Esophagus squamous epithelium (tissue), 5 donors: ENCODE measurements at regions not wholly inside any gene's neighbourhood (a gene's known extent, or its start where the extent isn't known, plus 50 kb on each side); places are given as distances from the start of the nearest gene placed in this dataset.

Experiments
- DNase-seq: peaks from one replicate; lab custom pipeline; 2025; lab: John Stamatoyannopoulos, UW
- H3K27ac ChIP-seq, 4 donors: fragments of 200-600 bp; sonication (generic); one replicate each; pipeline ENCODE4 v1.5.1; 2016 to 2019; ENCODE audit warnings: mild to moderate bottlenecking in 1 of 4
- H3K27me3 ChIP-seq, 4 donors: fragments of 200-600 bp; sonication (generic); 1 replicate in 3 of 4; 2 replicates in 1 of 4; pipeline versions ENCODE4 v1.5.1 to v1.6.0; 2017 to 2021; ENCODE audit warnings: antibody characterized with exemption in 1 of 4
- H3K36me3 ChIP-seq, 3 donors: fragments of 200-600 bp; sonication (generic); one replicate each; pipeline ENCODE4 v1.5.1; 2016 to 2019
- H3K4me1 ChIP-seq, 3 donors: fragments of 200-600 bp; sonication (generic); one replicate each; pipeline ENCODE4 v1.5.1; 2017 to 2019
- H3K4me3 ChIP-seq, 4 donors: fragments of 200-600 bp; sonication (generic); 1 replicate in 3 of 4; 2 replicates in 1 of 4; pipeline ENCODE4 v1.5.1; 2016 to 2019; ENCODE audit warnings: mild to moderate bottlenecking in 2 of 4, moderate library complexity in 1 of 4
- H3K9me3 ChIP-seq, 3 donors: fragments of 200-600 bp; sonication (generic); one replicate each; pipeline ENCODE4 v1.5.1; 2016 to 2019
- POLR2A ChIP-seq, 4 donors: fragments of 450-650 bp; IDR thresholded peaks; one replicate each; pipeline ENCODE4 v1.6.1; 2017; ENCODE audit warnings: antibody characterized with exemption in 4 of 4, mild to moderate bottlenecking in 4 of 4, moderate library complexity in 3 of 4
- WGBS, 2 donors: methylation state at CpG; one replicate each; pipeline ENCODE4 v1.1.5; 2018; 5-methylcytosine and 5-hydroxymethylcytosine counted together
- intact Hi-C: fragments of 100-400 bp; cut with DNase I; formaldehyde crosslinking; loops from one replicate; pipeline ENCODE4 v1.15.0; 2022
- TF ChIP-seq, protein P1 (sequence below), 6 experiments: fragments of 450-650 bp in 4 of 6; fragments of 200-600 bp in 2 of 6; sonication (generic) in 2 of 6; IDR thresholded peaks; one replicate each; pipeline ENCODE4 v1.5.1; 2016 to 2019; ENCODE audit warnings: antibody characterized with exemption in 6 of 6, mild to moderate bottlenecking in 4 of 6, moderate library complexity in 4 of 6
- donor health status: DM: yes; HTN: yes; CAD: no.

DNA sequence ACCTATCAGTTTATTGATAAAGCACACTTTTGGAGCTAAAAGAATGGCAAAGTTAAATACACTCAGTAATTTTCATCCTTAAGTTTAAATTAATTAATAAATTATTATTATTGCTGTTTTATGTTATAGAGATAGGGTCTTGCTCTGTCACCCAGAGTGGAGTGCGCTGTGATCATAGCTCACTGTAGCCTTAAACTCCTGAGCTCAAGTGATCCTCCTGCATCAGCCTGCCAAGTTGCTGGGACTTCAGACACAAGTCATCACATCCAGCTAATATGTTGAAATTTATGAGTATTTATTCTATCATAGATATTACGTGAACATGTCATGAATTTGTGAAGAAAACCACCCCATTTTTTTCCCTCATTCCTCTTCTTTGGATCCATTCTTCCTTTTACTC is 64.2 kb downstream of the GJA1 start:
- Histone ChIP-seq H3K27me3 (no peaks in the 10 kb centered on the region), H3K9me3 (no peaks in the 10 kb centered on the region), H3K27ac (peak overlapping the region in 3 of 4 donors; percentile 66 to 83 (median 77)), H3K4me3 (no peak overlapping the region), H3K36me3 (no peaks in the 10 kb centered on the region), H3K4me1 (peaks cover 0 to 44% (median 17%) of the 10 kb centered on the region in 3 donors)
- DNase-seq: no peak
- intact Hi-C loops: no loop called here
- WGBS, 2 donors: 70 to 76% methylated on average over 2 of the region's 2 CpGs
- no peak for TF ChIP-seq POLR2A (IDR thresholded peaks at IDR 0.05)
- TF ChIP-seq, protein P1, sequence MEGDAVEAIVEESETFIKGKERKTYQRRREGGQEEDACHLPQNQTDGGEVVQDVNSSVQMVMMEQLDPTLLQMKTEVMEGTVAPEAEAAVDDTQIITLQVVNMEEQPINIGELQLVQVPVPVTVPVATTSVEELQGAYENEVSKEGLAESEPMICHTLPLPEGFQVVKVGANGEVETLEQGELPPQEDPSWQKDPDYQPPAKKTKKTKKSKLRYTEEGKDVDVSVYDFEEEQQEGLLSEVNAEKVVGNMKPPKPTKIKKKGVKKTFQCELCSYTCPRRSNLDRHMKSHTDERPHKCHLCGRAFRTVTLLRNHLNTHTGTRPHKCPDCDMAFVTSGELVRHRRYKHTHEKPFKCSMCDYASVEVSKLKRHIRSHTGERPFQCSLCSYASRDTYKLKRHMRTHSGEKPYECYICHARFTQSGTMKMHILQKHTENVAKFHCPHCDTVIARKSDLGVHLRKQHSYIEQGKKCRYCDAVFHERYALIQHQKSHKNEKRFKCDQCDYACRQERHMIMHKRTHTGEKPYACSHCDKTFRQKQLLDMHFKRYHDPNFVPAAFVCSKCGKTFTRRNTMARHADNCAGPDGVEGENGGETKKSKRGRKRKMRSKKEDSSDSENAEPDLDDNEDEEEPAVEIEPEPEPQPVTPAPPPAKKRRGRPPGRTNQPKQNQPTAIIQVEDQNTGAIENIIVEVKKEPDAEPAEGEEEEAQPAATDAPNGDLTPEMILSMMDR (IDR thresholded peaks at IDR 0.05): no peak

DNA sequence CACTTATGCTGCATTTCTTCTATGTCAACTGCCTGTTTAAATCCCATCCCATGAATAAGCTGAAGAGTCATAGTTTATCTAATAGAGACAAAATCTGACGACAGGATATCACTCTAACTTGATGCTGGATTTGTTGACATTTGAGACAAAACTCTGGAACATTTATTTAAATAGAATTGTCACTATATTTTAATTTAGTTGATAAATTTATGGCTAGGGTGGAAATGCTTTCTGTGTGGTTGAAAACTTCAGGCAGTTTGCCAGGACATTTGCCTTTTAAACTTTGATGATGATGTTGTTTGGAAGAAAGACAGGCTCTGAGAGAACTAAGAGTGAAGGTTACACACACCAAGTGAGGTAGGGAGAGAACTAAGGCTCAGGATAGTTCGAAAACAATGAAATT is 68.1 kb downstream of the GJA1 start:
- Histone ChIP-seq H3K36me3 (no peaks in the 10 kb centered on the region), H3K9me3 (no peaks in the 10 kb centered on the region), H3K27me3 (no peaks in the 10 kb centered on the region), H3K4me1 (peaks cover 0 to 37% (median 18%) of the 10 kb centered on the region in 3 donors), H3K27ac (peak overlapping the region; percentile 17 to 59 (median 53)), H3K4me3 (no peak overlapping the region)
- TF ChIP-seq, protein P1 (IDR thresholded peaks at IDR 0.05): no peak
- no peak for TF ChIP-seq POLR2A (IDR thresholded peaks at IDR 0.05)
- intact Hi-C loops: no loop called here
- WGBS, 2 donors: 27 to 44% methylated on average over 2 of the region's 2 CpGs
- no peak for DNase-seq

DNA sequence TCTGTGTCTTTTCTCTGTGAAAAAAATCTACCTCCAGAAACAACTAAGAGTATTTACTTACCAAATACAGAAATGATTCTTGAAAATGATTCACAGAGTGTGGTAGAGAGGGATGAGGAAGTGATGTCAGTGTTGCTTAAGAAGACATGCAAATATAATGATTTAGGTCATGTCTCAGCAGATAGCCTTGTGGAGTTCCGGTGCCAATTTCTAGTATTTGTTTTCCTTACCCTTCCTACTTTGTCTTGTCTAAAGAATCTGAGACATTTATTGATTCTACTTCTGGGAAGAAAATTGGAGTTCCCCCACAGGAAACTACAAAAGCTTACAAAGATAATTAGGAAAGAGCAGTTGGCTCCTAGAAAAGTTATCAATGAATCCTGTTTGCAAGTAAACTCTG is 68.8 kb downstream of the GJA1 start:
- no peak for DNase-seq
- no peak overlapping the region for H3K4me3 ChIP-seq
- intact Hi-C loops: no loop called here
- H3K4me1 ChIP-seq: peaks cover 0 to 31% (median 18%) of the 10 kb centered on the region in 3 donors
- H3K27ac ChIP-seq: peak overlapping the region; percentile 17 to 59 (median 53)
- no peaks in the 10 kb centered on the region for H3K36me3 ChIP-seq
- WGBS, 2 donors: 6 to 20% methylated on average over 1 of the region's 1 CpG
- no peaks in the 10 kb centered on the region for H3K9me3 ChIP-seq
- H3K27me3 ChIP-seq: no peaks in the 10 kb centered on the region
- TF ChIP-seq, protein P1 (IDR thresholded peaks at IDR 0.05): no peak
- TF ChIP-seq POLR2A (IDR thresholded peaks at IDR 0.05): no peak

DNA sequence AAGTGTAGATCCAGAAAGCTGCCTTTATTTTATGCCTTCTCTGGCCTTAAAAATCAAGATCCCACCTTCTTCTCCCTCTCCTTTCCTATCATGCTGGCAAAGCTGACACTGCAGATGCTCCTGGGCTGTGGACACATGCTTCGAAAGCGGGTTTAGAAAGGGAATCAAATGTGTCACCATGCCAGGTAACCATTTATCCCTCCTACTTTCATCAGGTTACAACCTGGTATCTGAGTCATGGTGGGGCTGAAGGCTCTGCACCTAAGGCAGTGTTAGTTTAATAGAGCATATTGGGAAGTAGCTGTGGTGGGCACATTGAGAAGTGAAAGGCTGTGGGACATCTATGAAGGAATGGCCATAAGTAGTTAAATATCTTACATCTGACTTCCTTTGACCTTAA is 69.8 kb downstream of the GJA1 start:
- DNase-seq: no peak
- no peaks in the 10 kb centered on the region for H3K36me3 ChIP-seq
- 25 to 39% methylated on average over 2 of the region's 2 CpGs for WGBS, 2 donors
- intact Hi-C loops: no loop called here
- H3K9me3 ChIP-seq: no peaks in the 10 kb centered on the region
- no peaks in the 10 kb centered on the region for H3K27me3 ChIP-seq
- H3K4me3 ChIP-seq: no peak overlapping the region
- no peak for TF ChIP-seq POLR2A (IDR thresholded peaks at IDR 0.05)
- TF ChIP-seq, protein P1 (IDR thresholded peaks at IDR 0.05): no peak
- H3K4me1 ChIP-seq: peaks cover 0 to 20% (median 10%) of the 10 kb centered on the region in 3 donors
- no peak overlapping the region for H3K27ac ChIP-seq

DNA sequence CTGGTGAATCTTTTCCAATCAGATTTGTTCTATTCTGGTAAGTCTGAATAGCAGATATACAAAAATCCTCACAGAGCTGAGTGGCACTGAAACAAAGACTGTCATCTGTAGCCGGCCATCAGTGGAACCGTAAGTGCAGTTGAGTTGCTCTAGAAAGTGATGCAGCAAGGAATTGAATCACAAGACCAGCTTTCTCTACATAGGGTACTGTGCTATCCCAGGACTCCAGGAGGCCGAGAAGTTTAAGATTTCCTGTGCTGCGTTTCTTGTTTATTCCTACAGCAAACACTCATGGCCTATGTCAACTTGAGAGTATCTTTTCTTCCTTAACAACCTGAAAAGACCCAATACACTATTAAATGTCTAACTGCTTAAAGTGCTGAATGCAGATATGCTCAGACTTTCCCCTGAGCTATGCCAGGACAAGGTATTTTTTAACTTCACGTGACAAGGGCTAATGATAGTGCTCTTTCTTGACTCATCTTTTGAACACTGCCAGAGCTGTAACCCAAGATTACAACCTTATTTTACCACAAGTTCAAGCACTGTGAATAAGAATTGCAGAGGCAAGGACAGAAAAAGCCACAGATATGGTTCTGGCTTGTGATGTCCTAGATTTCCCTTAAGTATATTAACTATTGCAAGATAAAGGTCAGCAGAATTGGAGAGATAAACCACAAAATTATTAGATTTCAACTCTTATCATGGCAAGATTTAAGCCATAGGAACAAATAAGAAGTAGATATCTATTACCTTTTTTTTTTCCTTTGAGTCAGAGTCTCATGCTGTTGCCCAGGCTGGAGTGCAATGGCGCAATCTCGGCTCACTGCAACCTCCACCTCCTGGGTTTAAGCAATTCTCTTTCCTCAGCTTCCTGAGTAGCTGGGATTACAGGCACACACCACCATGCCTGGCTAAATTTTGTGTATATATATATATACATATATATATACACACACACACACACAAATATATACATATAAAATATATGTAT is 71.6 kb downstream of the GJA1 start:
- TF ChIP-seq POLR2A (IDR thresholded peaks at IDR 0.05): no peak
- TF ChIP-seq, protein P1 (IDR thresholded peaks at IDR 0.05): no peak
- DNase-seq: no peak
- H3K4me1 ChIP-seq: peaks cover 0 to 16% (median 10%) of the 10 kb centered on the region in 3 donors
- intact Hi-C loops: no loop called here
- 61 to 70% methylated on average over 7 of the region's 7 CpGs for WGBS, 2 donors
- no peaks in the 10 kb centered on the region for H3K9me3 ChIP-seq
- no peak overlapping the region for H3K4me3 ChIP-seq
- no peaks in the 10 kb centered on the region for H3K27me3 ChIP-seq
- no peaks in the 10 kb centered on the region for H3K36me3 ChIP-seq
- no peak overlapping the region for H3K27ac ChIP-seq
